Gastrocnemius medialis (tissue), 4 donors: ENCODE measurements at regions not wholly inside any gene's neighbourhood (a gene's known extent, or its start where the extent isn't known, plus 50 kb on each side); places are given as distances from the start of the nearest gene placed in this dataset.

Experiments used
- POLR2A ChIP-seq, 2 donors: fragments of 450-650 bp; IDR thresholded peaks; one replicate each; pipeline ENCODE4 v1.6.1; 2017; ENCODE audit warnings: antibody characterized with exemption in 2 of 2, mild to moderate bottlenecking in 2 of 2, moderate library complexity in 2 of 2
- TF ChIP-seq, protein P1 (sequence below), 5 experiments: fragments of 450-650 bp in 3 of 5; fragments of 200-600 bp in 2 of 5; sonication (generic) in 2 of 5; IDR thresholded peaks in 4 of 5; conservative IDR thresholded peaks in 1 of 5; 1 replicate in 4 of 5; 2 replicates in 1 of 5; pipeline ENCODE4 v1.5.1; 2016 to 2019; ENCODE audit warnings: antibody characterized with exemption in 5 of 5, mild to moderate bottlenecking in 3 of 5, moderate library complexity in 3 of 5

DNA sequence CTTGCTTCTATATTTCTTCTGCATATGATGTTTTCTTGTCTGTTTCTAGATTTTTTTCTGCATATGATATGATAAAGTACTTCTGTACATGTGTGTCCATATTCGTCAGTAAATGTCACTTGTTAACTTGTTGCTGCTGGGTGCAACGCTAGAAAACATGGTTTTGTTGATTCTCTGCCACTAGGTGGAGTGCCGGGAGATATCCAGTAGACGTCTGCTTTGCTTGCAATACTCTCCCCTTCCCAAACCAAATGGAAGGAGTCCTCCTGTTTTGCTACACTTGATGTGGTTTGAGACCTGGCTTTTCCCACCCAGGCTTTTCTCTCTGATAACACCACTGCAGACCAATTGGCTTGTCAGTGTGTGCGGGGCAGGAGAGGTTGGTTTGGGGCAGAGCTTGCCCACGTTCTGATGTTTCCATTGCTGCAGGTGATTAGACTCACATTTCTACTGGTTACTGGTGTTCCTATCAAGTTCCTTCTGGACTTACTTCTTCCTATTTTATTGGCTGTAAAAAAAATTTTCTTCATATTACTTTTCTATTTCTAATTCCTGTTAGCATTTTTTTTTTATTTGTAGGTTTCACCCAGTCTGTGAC, 900.0 kb upstream of the CDH10 start:
- TF ChIP-seq POLR2A (IDR thresholded peaks at IDR 0.05), result no peak
- TF ChIP-seq, protein P1, sequence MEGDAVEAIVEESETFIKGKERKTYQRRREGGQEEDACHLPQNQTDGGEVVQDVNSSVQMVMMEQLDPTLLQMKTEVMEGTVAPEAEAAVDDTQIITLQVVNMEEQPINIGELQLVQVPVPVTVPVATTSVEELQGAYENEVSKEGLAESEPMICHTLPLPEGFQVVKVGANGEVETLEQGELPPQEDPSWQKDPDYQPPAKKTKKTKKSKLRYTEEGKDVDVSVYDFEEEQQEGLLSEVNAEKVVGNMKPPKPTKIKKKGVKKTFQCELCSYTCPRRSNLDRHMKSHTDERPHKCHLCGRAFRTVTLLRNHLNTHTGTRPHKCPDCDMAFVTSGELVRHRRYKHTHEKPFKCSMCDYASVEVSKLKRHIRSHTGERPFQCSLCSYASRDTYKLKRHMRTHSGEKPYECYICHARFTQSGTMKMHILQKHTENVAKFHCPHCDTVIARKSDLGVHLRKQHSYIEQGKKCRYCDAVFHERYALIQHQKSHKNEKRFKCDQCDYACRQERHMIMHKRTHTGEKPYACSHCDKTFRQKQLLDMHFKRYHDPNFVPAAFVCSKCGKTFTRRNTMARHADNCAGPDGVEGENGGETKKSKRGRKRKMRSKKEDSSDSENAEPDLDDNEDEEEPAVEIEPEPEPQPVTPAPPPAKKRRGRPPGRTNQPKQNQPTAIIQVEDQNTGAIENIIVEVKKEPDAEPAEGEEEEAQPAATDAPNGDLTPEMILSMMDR (IDR thresholded peaks at IDR 0.05 in 4 of 5, conservative IDR thresholded peaks at IDR 0.05 in 1 of 5), result peak in 1 of 5 experiments; percentile 26
